WTC11 (cell line): ENCODE measurements at regions not wholly inside any gene's neighbourhood (a gene's known extent, or its start where the extent isn't known, plus 50 kb on each side); places are given as distances from the start of the nearest gene placed in this dataset.

Experiments
- ATAC-seq: fragments of 200-7000 bp; cut with Tn5 transposase; 2 replicates; pipeline ENCODE4 v1.10.0; 2021; ENCODE audit warnings: mild to moderate bottlenecking, moderate library complexity
- CTCF ChIA-PET: fragments of 300-600 bp; sonication (Branson Sonifier 250); formaldehyde crosslinking; loops from one replicate; lab custom pipeline; 2021; ENCODE audit warnings: antibody characterized with exemption; lab: Charles Lee
- POLR2A ChIA-PET: fragments of 350-600 bp; sonication (Branson Sonifier 250); formaldehyde crosslinking; loops from one replicate; lab custom pipeline; 2021; ENCODE audit warnings: antibody characterized with exemption; lab: Charles Lee
- DNase-seq: peaks from one replicate; pipeline ENCODE4 v3.0.0; 2021; ENCODE audit warnings: low spot score
- H3K27ac Mint-ChIP-seq: 2 replicates; pipeline ENCODE4 v1.8.0; 2021; ENCODE audit warnings: mixed read lengths
- H3K27me3 Mint-ChIP-seq: 2 replicates; pipeline ENCODE4 v1.8.0; 2021; ENCODE audit warnings: low read depth, mild to moderate bottlenecking, moderate library complexity, mixed read lengths
- H3K36me3 Mint-ChIP-seq: 2 replicates; pipeline ENCODE4 v1.8.0; 2021; ENCODE audit warnings: mixed read lengths
- H3K4me1 Mint-ChIP-seq: 2 replicates; pipeline ENCODE4 v1.8.0; 2022; ENCODE audit warnings: mixed read lengths
- H3K4me3 Mint-ChIP-seq: 2 replicates; pipeline ENCODE4 v1.8.0; 2021; ENCODE audit warnings: mild to moderate bottlenecking, moderate library complexity, mixed read lengths
- H3K9me3 Mint-ChIP-seq: 2 replicates; pipeline ENCODE4 v1.8.0; 2021; ENCODE audit warnings: mixed read lengths
- ATF1 ChIP-seq: sonication (generic); formaldehyde crosslinking; IDR thresholded peaks from 2 replicates; pipeline ENCODE4 v1.8.1; 2023; ENCODE audit warnings: mild to moderate bottlenecking, moderate library complexity, missing genetic modification reagents
- ATF3 ChIP-seq: sonication (generic); formaldehyde crosslinking; conservative IDR thresholded peaks from 2 replicates; pipeline ENCODE4 v1.8.1; 2022; ENCODE audit warnings: mild to moderate bottlenecking, missing genetic modification reagents
- CBFB ChIP-seq: sonication (generic); formaldehyde crosslinking; IDR thresholded peaks from 2 replicates; pipeline ENCODE4 v1.8.1; 2022; ENCODE audit warnings: mild to moderate bottlenecking, low read depth, missing genetic modification reagents
- CREB1 ChIP-seq: sonication (generic); formaldehyde crosslinking; IDR thresholded peaks from 2 replicates; pipeline ENCODE4 v1.8.0; 2023; ENCODE audit warnings: mild to moderate bottlenecking, missing genetic modification reagents
- ESRRA ChIP-seq: sonication (generic); formaldehyde crosslinking; IDR thresholded peaks from 2 replicates; pipeline ENCODE4 v1.8.1; 2022; ENCODE audit warnings: mild to moderate bottlenecking, missing genetic modification reagents, borderline replicate concordance
- ETV6 ChIP-seq: sonication (generic); formaldehyde crosslinking; IDR thresholded peaks from 2 replicates; pipeline ENCODE4 v1.8.1; 2022; ENCODE audit warnings: mild to moderate bottlenecking, missing genetic modification reagents
- GRHL2 ChIP-seq: fragments of 250-450 bp; sonication (Bioruptor Pico); IDR thresholded peaks from 2 replicates; pipeline ENCODE4 v1.8.0; 2022; ENCODE audit warnings: mild to moderate bottlenecking, moderate library complexity; ENCODE audit not compliant: insufficient replicate concordance, severe bottlenecking
- GTF2I ChIP-seq: fragments of 250-450 bp; sonication (Bioruptor Pico); conservative IDR thresholded peaks from 2 replicates; pipeline ENCODE4 v1.4.0; 2021; ENCODE audit warnings: mild to moderate bottlenecking
- JUN ChIP-seq: sonication (generic); formaldehyde crosslinking; IDR thresholded peaks from 2 replicates; pipeline ENCODE4 v1.8.0; 2023; ENCODE audit warnings: mild to moderate bottlenecking, missing genetic modification reagents
- OVOL2 ChIP-seq: fragments of 250-450 bp; sonication (Bioruptor Pico); IDR thresholded peaks from 2 replicates; pipeline ENCODE4 v1.9.0; 2021; ENCODE audit warnings: mild to moderate bottlenecking, borderline replicate concordance
- RELA ChIP-seq: sonication (generic); formaldehyde crosslinking; IDR thresholded peaks from 2 replicates; pipeline ENCODE4 v1.8.1; 2022; ENCODE audit warnings: missing genetic modification reagents, mild to moderate bottlenecking, borderline replicate concordance
- RORB ChIP-seq: fragments of 250-450 bp; sonication (Bioruptor Pico); IDR thresholded peaks from 2 replicates; pipeline ENCODE4 v1.9.0; 2021; ENCODE audit warnings: mild to moderate bottlenecking
- SMAD3 ChIP-seq: sonication (generic); formaldehyde crosslinking; IDR thresholded peaks from 2 replicates; pipeline ENCODE4 v1.8.0; 2022; ENCODE audit warnings: missing genetic modification reagents, mild to moderate bottlenecking, borderline replicate concordance
- SP1 ChIP-seq: sonication (generic); formaldehyde crosslinking; conservative IDR thresholded peaks from 2 replicates; pipeline ENCODE4 v1.8.1; 2022; ENCODE audit warnings: missing genetic modification reagents
- ZNF121 ChIP-seq: sonication (generic); formaldehyde crosslinking; IDR thresholded peaks from 2 replicates; pipeline ENCODE4 v1.8.0; 2023; ENCODE audit warnings: missing genetic modification reagents
- TF ChIP-seq, protein P1 (sequence below): sonication (generic); formaldehyde crosslinking; IDR thresholded peaks from 2 replicates; pipeline ENCODE4 v1.8.0; 2023; ENCODE audit warnings: mild to moderate bottlenecking, missing genetic modification reagents
- TF ChIP-seq, protein P2 (sequence below): sonication (generic); formaldehyde crosslinking; IDR thresholded peaks from 2 replicates; pipeline ENCODE4 v1.8.1; 2022; ENCODE audit warnings: missing genetic modification reagents, borderline replicate concordance
- TF ChIP-seq, protein P3 (sequence below): sonication (generic); formaldehyde crosslinking; IDR thresholded peaks from 2 replicates; pipeline ENCODE4 v1.8.1; 2023; ENCODE audit warnings: mild to moderate bottlenecking, missing genetic modification reagents, moderate library complexity
- TF ChIP-seq, protein P4 (sequence below): sonication (generic); formaldehyde crosslinking; IDR thresholded peaks from 2 replicates; pipeline ENCODE4 v1.8.1; 2023; ENCODE audit warnings: mild to moderate bottlenecking, moderate library complexity, missing genetic modification reagents
- TF ChIP-seq, protein P5 (sequence below): sonication (generic); formaldehyde crosslinking; IDR thresholded peaks from 2 replicates; pipeline ENCODE4 v1.8.0; 2023; ENCODE audit warnings: missing genetic modification reagents
- TF ChIP-seq, protein P6 (sequence below): sonication (generic); formaldehyde crosslinking; IDR thresholded peaks from 2 replicates; pipeline ENCODE4 v1.8.1; 2022; ENCODE audit warnings: low read depth, mild to moderate bottlenecking, moderate library complexity, missing genetic modification reagents, borderline replicate concordance
- TF ChIP-seq, protein P7 (sequence below): fragments of 250-450 bp; sonication (Bioruptor Pico); IDR thresholded peaks from 2 replicates; pipeline ENCODE4 v1.9.0; 2021; ENCODE audit warnings: mild to moderate bottlenecking

- ChIA-PET CTCF (interaction anchor here (1.0 to 1.8 kb wide), 2 partner anchors 25 to 32 kb away, joined by 3 to 4 read pairs; no protein-coding TSS in a partner anchor), POLR2A (no interaction called here)
- ATAC-seq: no peak
- no peaks in the 10 kb centered on the region for H3K36me3 Mint-ChIP-seq
- no peak overlapping the region for H3K27ac Mint-ChIP-seq
- no peaks in the 10 kb centered on the region for H3K9me3 Mint-ChIP-seq
- H3K27me3 Mint-ChIP-seq: no peaks in the 10 kb centered on the region
- no peak overlapping the region for H3K4me3 Mint-ChIP-seq
- no peak for TF ChIP-seq SP1 (CRISPR knock-in tag)
- no peak for TF ChIP-seq OVOL2 (CRISPR knock-in tag)
- TF ChIP-seq RELA (CRISPR knock-in tag): no peak
- TF ChIP-seq ZNF121 (CRISPR knock-in tag): no peak
- TF ChIP-seq, protein P1, sequence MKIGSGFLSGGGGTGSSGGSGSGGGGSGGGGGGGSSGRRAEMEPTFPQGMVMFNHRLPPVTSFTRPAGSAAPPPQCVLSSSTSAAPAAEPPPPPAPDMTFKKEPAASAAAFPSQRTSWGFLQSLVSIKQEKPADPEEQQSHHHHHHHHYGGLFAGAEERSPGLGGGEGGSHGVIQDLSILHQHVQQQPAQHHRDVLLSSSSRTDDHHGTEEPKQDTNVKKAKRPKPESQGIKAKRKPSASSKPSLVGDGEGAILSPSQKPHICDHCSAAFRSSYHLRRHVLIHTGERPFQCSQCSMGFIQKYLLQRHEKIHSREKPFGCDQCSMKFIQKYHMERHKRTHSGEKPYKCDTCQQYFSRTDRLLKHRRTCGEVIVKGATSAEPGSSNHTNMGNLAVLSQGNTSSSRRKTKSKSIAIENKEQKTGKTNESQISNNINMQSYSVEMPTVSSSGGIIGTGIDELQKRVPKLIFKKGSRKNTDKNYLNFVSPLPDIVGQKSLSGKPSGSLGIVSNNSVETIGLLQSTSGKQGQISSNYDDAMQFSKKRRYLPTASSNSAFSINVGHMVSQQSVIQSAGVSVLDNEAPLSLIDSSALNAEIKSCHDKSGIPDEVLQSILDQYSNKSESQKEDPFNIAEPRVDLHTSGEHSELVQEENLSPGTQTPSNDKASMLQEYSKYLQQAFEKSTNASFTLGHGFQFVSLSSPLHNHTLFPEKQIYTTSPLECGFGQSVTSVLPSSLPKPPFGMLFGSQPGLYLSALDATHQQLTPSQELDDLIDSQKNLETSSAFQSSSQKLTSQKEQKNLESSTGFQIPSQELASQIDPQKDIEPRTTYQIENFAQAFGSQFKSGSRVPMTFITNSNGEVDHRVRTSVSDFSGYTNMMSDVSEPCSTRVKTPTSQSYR: no peak
- TF ChIP-seq CREB1: no peak
- no peak for TF ChIP-seq ATF1 (CRISPR knock-in tag)
- TF ChIP-seq, protein P2, sequence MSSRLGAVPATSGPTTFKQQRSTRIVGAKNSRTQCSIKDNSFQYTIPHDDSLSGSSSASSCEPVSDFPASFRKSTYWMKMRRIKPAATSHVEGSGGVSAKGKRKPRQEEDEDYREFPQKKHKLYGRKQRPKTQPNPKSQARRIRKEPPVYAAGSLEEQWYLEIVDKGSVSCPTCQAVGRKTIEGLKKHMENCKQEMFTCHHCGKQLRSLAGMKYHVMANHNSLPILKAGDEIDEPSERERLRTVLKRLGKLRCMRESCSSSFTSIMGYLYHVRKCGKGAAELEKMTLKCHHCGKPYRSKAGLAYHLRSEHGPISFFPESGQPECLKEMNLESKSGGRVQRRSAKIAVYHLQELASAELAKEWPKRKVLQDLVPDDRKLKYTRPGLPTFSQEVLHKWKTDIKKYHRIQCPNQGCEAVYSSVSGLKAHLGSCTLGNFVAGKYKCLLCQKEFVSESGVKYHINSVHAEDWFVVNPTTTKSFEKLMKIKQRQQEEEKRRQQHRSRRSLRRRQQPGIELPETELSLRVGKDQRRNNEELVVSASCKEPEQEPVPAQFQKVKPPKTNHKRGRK (CRISPR knock-in tag): no peak
- no peak for TF ChIP-seq GTF2I (CRISPR knock-in tag)
- TF ChIP-seq, protein P3, sequence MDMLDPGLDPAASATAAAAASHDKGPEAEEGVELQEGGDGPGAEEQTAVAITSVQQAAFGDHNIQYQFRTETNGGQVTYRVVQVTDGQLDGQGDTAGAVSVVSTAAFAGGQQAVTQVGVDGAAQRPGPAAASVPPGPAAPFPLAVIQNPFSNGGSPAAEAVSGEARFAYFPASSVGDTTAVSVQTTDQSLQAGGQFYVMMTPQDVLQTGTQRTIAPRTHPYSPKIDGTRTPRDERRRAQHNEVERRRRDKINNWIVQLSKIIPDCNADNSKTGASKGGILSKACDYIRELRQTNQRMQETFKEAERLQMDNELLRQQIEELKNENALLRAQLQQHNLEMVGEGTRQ (CRISPR knock-in tag): no peak
- TF ChIP-seq GRHL2 (CRISPR knock-in tag): no peak
- TF ChIP-seq, protein P4, sequence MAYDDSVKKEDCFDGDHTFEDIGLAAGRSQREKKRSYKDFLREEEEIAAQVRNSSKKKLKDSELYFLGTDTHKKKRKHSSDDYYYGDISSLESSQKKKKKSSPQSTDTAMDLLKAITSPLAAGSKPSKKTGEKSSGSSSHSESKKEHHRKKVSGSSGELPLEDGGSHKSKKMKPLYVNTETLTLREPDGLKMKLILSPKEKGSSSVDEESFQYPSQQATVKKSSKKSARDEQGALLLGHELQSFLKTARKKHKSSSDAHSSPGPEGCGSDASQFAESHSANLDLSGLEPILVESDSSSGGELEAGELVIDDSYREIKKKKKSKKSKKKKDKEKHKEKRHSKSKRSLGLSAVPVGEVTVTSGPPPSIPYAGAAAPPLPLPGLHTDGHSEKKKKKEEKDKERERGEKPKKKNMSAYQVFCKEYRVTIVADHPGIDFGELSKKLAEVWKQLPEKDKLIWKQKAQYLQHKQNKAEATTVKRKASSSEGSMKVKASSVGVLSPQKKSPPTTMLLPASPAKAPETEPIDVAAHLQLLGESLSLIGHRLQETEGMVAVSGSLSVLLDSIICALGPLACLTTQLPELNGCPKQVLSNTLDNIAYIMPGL (CRISPR knock-in tag): no peak
- no peak for TF ChIP-seq ESRRA (CRISPR knock-in tag)
- no peak for TF ChIP-seq ETV6 (CRISPR knock-in tag)
- no peak for TF ChIP-seq RORB (CRISPR knock-in tag)
- DNase-seq: no peak
- peaks cover 24% of the 10 kb centered on the region for H3K4me1 Mint-ChIP-seq
Measured at GRCh38 chr4:185071236-185071811, 53.0 kb downstream of the HELT start.

DNA sequence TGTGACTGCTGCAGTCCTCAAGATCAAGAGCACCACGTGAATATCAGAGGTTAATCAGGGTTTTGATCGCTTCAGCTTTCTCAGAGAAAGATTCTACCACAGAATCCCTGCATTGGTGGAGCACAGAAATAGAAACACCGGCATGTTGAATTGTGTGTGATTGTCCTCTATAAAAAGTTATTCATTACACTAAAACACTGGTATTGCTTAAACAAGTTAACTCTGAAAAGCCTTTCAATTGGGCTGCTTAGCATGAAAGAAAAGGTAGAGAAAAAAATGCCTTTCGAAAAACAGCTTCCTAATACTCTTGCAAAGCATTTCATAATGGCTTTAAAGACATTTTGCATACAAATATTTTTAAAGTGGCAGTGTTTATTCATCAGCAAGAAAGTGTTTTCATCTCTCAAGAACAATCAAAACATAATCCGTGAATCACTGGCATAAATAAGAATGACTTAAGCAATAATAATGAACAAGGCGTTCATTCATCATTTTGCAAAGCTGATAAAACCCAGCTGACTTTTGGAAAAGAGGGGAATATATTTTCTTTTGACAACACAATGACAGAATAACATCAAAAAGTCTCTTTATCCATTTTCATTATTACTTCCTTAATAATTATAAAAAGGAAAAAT, 61.1 kb downstream of the HELT start:
- CTCF ChIA-PET: interaction anchor here (0.7 to 1.9 kb wide), 3 partner anchors 40 to 68 kb away, joined by 3 to 7 read pairs (median 3); no protein-coding TSS in a partner anchor
- ATAC-seq (no peak), DNase-seq (no peak)
- Mint-ChIP-seq H3K36me3 (no peaks in the 10 kb centered on the region), H3K27me3 (peaks cover 12% of the 10 kb centered on the region; the same call in 1 of the 2 replicates), H3K4me1 (peaks cover 49% of the 10 kb centered on the region), H3K9me3 (no peaks in the 10 kb centered on the region), H3K4me3 (no peak overlapping the region), H3K27ac (no peak overlapping the region)
- POLR2A ChIA-PET: interaction anchor here (1.4 kb wide), 1 partner anchor 64 kb away, joined by 3 read pairs; the partner anchor contains the start of gene SLC25A4
- no peak for TF ChIP-seq JUN (CRISPR knock-in tag)
- no peak for TF ChIP-seq ATF1 (CRISPR knock-in tag)
- TF ChIP-seq, protein P5, sequence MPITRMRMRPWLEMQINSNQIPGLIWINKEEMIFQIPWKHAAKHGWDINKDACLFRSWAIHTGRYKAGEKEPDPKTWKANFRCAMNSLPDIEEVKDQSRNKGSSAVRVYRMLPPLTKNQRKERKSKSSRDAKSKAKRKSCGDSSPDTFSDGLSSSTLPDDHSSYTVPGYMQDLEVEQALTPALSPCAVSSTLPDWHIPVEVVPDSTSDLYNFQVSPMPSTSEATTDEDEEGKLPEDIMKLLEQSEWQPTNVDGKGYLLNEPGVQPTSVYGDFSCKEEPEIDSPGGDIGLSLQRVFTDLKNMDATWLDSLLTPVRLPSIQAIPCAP (CRISPR knock-in tag): no peak
- TF ChIP-seq, protein P6, sequence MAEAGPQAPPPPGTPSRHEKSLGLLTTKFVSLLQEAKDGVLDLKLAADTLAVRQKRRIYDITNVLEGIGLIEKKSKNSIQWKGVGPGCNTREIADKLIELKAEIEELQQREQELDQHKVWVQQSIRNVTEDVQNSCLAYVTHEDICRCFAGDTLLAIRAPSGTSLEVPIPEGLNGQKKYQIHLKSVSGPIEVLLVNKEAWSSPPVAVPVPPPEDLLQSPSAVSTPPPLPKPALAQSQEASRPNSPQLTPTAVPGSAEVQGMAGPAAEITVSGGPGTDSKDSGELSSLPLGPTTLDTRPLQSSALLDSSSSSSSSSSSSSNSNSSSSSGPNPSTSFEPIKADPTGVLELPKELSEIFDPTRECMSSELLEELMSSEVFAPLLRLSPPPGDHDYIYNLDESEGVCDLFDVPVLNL (CRISPR knock-in tag): no peak
- TF ChIP-seq, protein P7, sequence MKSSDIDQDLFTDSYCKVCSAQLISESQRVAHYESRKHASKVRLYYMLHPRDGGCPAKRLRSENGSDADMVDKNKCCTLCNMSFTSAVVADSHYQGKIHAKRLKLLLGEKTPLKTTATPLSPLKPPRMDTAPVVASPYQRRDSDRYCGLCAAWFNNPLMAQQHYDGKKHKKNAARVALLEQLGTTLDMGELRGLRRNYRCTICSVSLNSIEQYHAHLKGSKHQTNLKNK (CRISPR knock-in tag): no peak
- no peak for TF ChIP-seq CBFB (CRISPR knock-in tag)
- no peak for TF ChIP-seq CREB1
- no peak for TF ChIP-seq SMAD3 (CRISPR knock-in tag)
- no peak for TF ChIP-seq ATF3 (CRISPR knock-in tag)
- TF ChIP-seq RELA (CRISPR knock-in tag): no peak
- TF ChIP-seq, protein P2 (CRISPR knock-in tag): no peak
